ENCODE measurements at regions not wholly inside any gene's neighbourhood (a gene's known extent, or its start where the extent isn't known, plus 50 kb on each side); places are given as distances from the start of the nearest gene placed in this dataset.
A peak's percentile ranks its signal among the peaks of the same experiment; 100 is the strongest.

DNA sequence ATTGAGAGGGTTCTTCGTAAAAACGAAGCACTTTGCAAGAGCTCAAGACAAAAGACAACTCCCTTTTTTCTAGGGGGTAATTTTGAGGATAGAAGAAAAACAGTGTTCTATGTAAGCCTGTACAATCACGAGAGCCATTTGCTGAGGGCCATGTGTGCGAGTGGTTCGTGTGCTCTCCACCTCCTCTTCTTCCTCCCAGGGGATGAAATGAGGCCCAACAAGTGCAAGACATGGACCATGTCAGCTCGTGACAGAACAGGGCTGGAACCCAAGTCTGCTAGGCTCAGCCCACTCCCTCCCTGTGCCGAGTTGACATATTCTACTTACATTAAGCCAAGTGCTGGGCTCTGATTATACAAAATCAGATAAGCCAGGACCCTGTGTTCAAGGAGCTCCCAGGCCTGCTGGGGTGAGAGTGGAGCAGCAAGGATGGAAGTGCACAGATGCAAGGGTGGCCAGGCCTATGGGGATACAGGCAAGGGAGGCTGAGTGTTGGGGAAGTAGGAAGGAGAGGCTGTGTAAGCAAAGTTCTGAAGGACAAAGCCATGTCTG lies 97.9 kb upstream of the MSX2 start:
- no peak for DNase-seq (ENCODE audit: low spot score)
- no peaks in the 10 kb centered on the region for H3K4me1 ChIP-seq (ENCODE audit: insufficient read depth, poor library complexity, severe bottlenecking)

GRCh38 chr5:174636094-174636493 lies 88.3 kb upstream of the MSX2 start:
- DNase-seq (ENCODE audit: low spot score), result no peak
- H3K27me3 ChIP-seq (ENCODE audit: insufficient read depth, poor library complexity, severe bottlenecking), result no peaks in the 10 kb centered on the region
- H3K36me3 ChIP-seq (ENCODE audit: low read depth), result no peaks in the 10 kb centered on the region
- H3K27ac ChIP-seq (ENCODE audit: poor library complexity, severe bottlenecking), result no peak overlapping the region
- no peaks in the 10 kb centered on the region for H3K4me1 ChIP-seq (ENCODE audit: insufficient read depth, poor library complexity, severe bottlenecking)
- ATAC-seq (ENCODE audit: low read depth), result 0 out of 3 replicates have a peak, but pooled peaks have one; percentile 35
- TF ChIP-seq, protein P1, sequence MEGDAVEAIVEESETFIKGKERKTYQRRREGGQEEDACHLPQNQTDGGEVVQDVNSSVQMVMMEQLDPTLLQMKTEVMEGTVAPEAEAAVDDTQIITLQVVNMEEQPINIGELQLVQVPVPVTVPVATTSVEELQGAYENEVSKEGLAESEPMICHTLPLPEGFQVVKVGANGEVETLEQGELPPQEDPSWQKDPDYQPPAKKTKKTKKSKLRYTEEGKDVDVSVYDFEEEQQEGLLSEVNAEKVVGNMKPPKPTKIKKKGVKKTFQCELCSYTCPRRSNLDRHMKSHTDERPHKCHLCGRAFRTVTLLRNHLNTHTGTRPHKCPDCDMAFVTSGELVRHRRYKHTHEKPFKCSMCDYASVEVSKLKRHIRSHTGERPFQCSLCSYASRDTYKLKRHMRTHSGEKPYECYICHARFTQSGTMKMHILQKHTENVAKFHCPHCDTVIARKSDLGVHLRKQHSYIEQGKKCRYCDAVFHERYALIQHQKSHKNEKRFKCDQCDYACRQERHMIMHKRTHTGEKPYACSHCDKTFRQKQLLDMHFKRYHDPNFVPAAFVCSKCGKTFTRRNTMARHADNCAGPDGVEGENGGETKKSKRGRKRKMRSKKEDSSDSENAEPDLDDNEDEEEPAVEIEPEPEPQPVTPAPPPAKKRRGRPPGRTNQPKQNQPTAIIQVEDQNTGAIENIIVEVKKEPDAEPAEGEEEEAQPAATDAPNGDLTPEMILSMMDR (IDR thresholded peaks at IDR 0.05; ENCODE audit: poor library complexity, severe bottlenecking), result no peak
- H3K4me3 ChIP-seq (ENCODE audit: severe bottlenecking), result no peak overlapping the region
- H3K9me3 ChIP-seq (ENCODE audit: severe bottlenecking), result no peaks in the 10 kb centered on the region

More for the DNA sequence above, 97.9 kb upstream of the MSX2 start:
- H3K27ac ChIP-seq (ENCODE audit: poor library complexity, severe bottlenecking), result no peak overlapping the region
- no peak overlapping the region for H3K4me3 ChIP-seq (ENCODE audit: severe bottlenecking)
- ATAC-seq (ENCODE audit: low read depth), result no peak
- H3K27me3 ChIP-seq (ENCODE audit: insufficient read depth, poor library complexity, severe bottlenecking), result no peaks in the 10 kb centered on the region
- H3K36me3 ChIP-seq (ENCODE audit: low read depth), result no peaks in the 10 kb centered on the region
- H3K9me3 ChIP-seq (ENCODE audit: severe bottlenecking), result no peaks in the 10 kb centered on the region
- TF ChIP-seq, protein P1 (IDR thresholded peaks at IDR 0.05; ENCODE audit: poor library complexity, severe bottlenecking), result no peak

DNA sequence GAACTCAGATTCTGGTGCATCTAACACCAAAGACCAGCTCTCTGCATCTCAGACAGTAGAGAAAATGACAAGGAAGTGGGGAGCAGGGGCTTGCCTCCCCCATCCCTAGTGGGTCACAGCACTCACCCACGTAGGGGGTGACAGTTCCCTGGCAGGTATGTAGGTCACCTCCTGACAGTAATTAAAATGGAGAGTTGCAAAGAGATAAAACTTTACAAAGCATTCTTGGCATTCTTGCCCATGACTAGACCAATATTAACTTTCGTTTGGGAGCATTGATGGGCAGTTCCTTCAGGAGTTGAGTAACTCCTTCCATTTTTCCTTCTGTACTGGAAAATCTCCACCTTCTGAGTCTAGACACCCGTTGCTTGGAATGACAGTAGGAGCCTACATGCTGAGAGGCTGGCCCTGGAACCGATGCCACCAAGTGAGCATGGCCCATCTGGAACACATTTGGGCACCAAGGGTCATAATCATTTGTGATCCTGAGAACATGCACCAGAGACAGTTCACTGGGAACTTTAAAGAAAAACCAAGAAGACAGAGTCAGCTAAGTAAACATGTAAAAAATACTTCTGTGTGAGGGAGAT lies 81.5 kb upstream of the MSX2 start:
- Histone ChIP-seq H3K9me3 (ENCODE audit: severe bottlenecking) (no peaks in the 10 kb centered on the region), H3K27ac (ENCODE audit: poor library complexity, severe bottlenecking) (no peak overlapping the region), H3K27me3 (ENCODE audit: insufficient read depth, poor library complexity, severe bottlenecking) (no peaks in the 10 kb centered on the region), H3K4me1 (ENCODE audit: insufficient read depth, poor library complexity, severe bottlenecking) (no peaks in the 10 kb centered on the region), H3K36me3 (ENCODE audit: low read depth) (no peaks in the 10 kb centered on the region), H3K4me3 (ENCODE audit: severe bottlenecking) (no peak overlapping the region)
- DNase-seq (ENCODE audit: low spot score) (no peak), ATAC-seq (ENCODE audit: low read depth) (no peak)
- TF ChIP-seq, protein P1 (IDR thresholded peaks at IDR 0.05; ENCODE audit: poor library complexity, severe bottlenecking), result no peak

GRCh38 chr5:174644436-174644835 lies 79.9 kb upstream of the MSX2 start:
- no peaks in the 10 kb centered on the region for H3K27me3 ChIP-seq (ENCODE audit: insufficient read depth, poor library complexity, severe bottlenecking)
- H3K4me1 ChIP-seq (ENCODE audit: insufficient read depth, poor library complexity, severe bottlenecking), result no peaks in the 10 kb centered on the region
- H3K36me3 ChIP-seq (ENCODE audit: low read depth), result no peaks in the 10 kb centered on the region
- no peak overlapping the region for H3K27ac ChIP-seq (ENCODE audit: poor library complexity, severe bottlenecking)
- no peak for ATAC-seq (ENCODE audit: low read depth)
- no peak for DNase-seq (ENCODE audit: low spot score)
- no peak overlapping the region for H3K4me3 ChIP-seq (ENCODE audit: severe bottlenecking)
- no peaks in the 10 kb centered on the region for H3K9me3 ChIP-seq (ENCODE audit: severe bottlenecking)
- TF ChIP-seq, protein P1 (IDR thresholded peaks at IDR 0.05; ENCODE audit: poor library complexity, severe bottlenecking), result no peak

- ATAC-seq (ENCODE audit: low read depth), result no peak
- Histone ChIP-seq H3K27me3 (ENCODE audit: insufficient read depth, poor library complexity, severe bottlenecking) (no peaks in the 10 kb centered on the region), H3K36me3 (ENCODE audit: low read depth) (no peaks in the 10 kb centered on the region), H3K9me3 (ENCODE audit: severe bottlenecking) (no peaks in the 10 kb centered on the region), H3K4me1 (ENCODE audit: insufficient read depth, poor library complexity, severe bottlenecking) (no peaks in the 10 kb centered on the region), H3K27ac (ENCODE audit: poor library complexity, severe bottlenecking) (no peak overlapping the region), H3K4me3 (ENCODE audit: severe bottlenecking) (no peak overlapping the region)
- DNase-seq (ENCODE audit: low spot score), result no peak
- TF ChIP-seq, protein P1 (IDR thresholded peaks at IDR 0.05; ENCODE audit: poor library complexity, severe bottlenecking), result no peak
Observed at GRCh38 chr5:174644923-174645322, 79.5 kb upstream of the MSX2 start.

Measured in RWPE2 (cell line).